Astrocyte (in vitro differentiated cells and primary cell): ENCODE measurements at regions not wholly inside any gene's neighbourhood (a gene's known extent, or its start where the extent isn't known, plus 50 kb on each side); places are given as distances from the start of the nearest gene placed in this dataset.

Source experiments
- CTCF ChIP-seq: IDR thresholded peaks from 2 replicates; pipeline ENCODE4 v1.5.1; 2011; ENCODE audit warnings: low read depth, mild to moderate bottlenecking, inconsistent platforms, low read length, moderate library complexity; ENCODE audit not compliant: insufficient read depth
- EZH2 ChIP-seq: IDR thresholded peaks from 2 replicates; pipeline ENCODE4 v1.6.1; 2012; ENCODE audit warnings: mild to moderate bottlenecking, low read length, inconsistent platforms; ENCODE audit not compliant: insufficient read depth

DNA sequence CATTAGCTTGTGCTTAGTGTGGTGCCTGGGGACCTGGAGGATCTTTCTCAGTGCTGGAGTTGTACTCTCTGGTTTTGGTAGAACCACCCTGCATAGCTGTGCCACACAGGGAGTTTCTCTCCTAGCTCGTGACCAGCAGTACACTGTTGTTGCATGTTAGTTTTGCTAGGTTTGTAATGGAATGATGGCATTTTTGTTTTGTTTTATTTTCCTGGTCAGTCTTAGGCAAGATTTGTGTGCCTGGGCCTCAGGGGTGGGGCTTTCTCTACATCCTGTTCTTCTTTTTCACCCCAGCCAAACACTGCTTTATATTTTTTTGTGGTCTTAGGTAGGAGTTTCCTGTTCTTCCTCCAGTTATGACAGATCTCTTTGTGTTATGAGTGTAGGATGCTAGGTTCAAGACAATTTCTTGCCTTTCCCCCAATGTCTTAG is 534.5 kb upstream of the KCNMB2 start:
- no peak for TF ChIP-seq EZH2
- TF ChIP-seq CTCF, result no peak
